ENCODE measurements at regions not wholly inside any gene's neighbourhood (a gene's known extent, or its start where the extent isn't known, plus 50 kb on each side); places are given as distances from the start of the nearest gene placed in this dataset.

GRCh38 chr3:106413683-106414082 lies 544.9 kb upstream of the CBLB start:
- ATAC-seq (no peak), DNase-seq (no peak)
- H3K9me3 ChIP-seq: no peaks in the 10 kb centered on the region
- H3K4me1 ChIP-seq: no peaks in the 10 kb centered on the region
- H3K27me3 ChIP-seq (ENCODE audit: insufficient read depth in 3 of 3, low read length in 2 of 3): no peaks in the 10 kb centered on the region
- WGBS, 3 donors: 95 to 97% (median 96%) methylated on average over 2 of the region's 2 CpGs
- no peaks in the 10 kb centered on the region for H3K36me3 ChIP-seq (ENCODE audit: insufficient read depth in 1 of 2, low read depth in 1 of 2)
- no peak for TF ChIP-seq CTCF (IDR thresholded peaks at IDR 0.05)
- intact Hi-C loops (cut with DNase I): no loop called here
- no peak overlapping the region for H3K4me3 ChIP-seq
- no peak overlapping the region for H3K27ac ChIP-seq

GRCh38 chr3:106420628-106421027 lies 551.8 kb upstream of the CBLB start:
- Histone ChIP-seq H3K36me3 (ENCODE audit: insufficient read depth in 1 of 2, low read depth in 1 of 2) (no peaks in the 10 kb centered on the region), H3K27me3 (ENCODE audit: insufficient read depth in 3 of 3, low read length in 2 of 3) (no peaks in the 10 kb centered on the region), H3K9me3 (no peaks in the 10 kb centered on the region), H3K27ac (no peak overlapping the region), H3K4me3 (no peak overlapping the region), H3K4me1 (no peaks in the 10 kb centered on the region)
- no peak for TF ChIP-seq CTCF (IDR thresholded peaks at IDR 0.05)
- DNase-seq (no peak), ATAC-seq (no peak)
- 45 to 62% (median 46%) methylated on average over 2 of the region's 2 CpGs for WGBS, 3 donors
- intact Hi-C loops (cut with DNase I): no loop called here

GRCh38 chr3:106421426-106421825 lies 552.6 kb upstream of the CBLB start:
- 84 to 93% (median 90%) methylated on average over 1 of the region's 1 CpG for WGBS, 3 donors
- Histone ChIP-seq H3K36me3 (ENCODE audit: insufficient read depth in 1 of 2, low read depth in 1 of 2) (no peaks in the 10 kb centered on the region), H3K27ac (no peak overlapping the region), H3K9me3 (no peaks in the 10 kb centered on the region), H3K27me3 (ENCODE audit: insufficient read depth in 3 of 3, low read length in 2 of 3) (no peaks in the 10 kb centered on the region), H3K4me3 (no peak overlapping the region), H3K4me1 (no peaks in the 10 kb centered on the region)
- intact Hi-C loops (cut with DNase I): no loop called here
- no peak for ATAC-seq
- no peak for TF ChIP-seq CTCF (IDR thresholded peaks at IDR 0.05)
- no peak for DNase-seq

- no peak for DNase-seq
- Histone ChIP-seq H3K4me3 (no peak overlapping the region), H3K27ac (no peak overlapping the region), H3K27me3 (ENCODE audit: insufficient read depth in 3 of 3, low read length in 2 of 3) (no peaks in the 10 kb centered on the region), H3K9me3 (no peaks in the 10 kb centered on the region), H3K4me1 (no peaks in the 10 kb centered on the region), H3K36me3 (ENCODE audit: insufficient read depth in 1 of 2, low read depth in 1 of 2) (no peaks in the 10 kb centered on the region)
- intact Hi-C loops (cut with DNase I): no loop called here
- TF ChIP-seq CTCF (IDR thresholded peaks at IDR 0.05): no peak
- ATAC-seq: no peak
Observed at GRCh38 chr3:106421909-106422308, 553.1 kb upstream of the CBLB start.

GRCh38 chr3:106423321-106424225 lies 554.8 kb upstream of the CBLB start:
- TF ChIP-seq CTCF (IDR thresholded peaks at IDR 0.05): no peak
- H3K9me3 ChIP-seq: no peaks in the 10 kb centered on the region
- DNase-seq (no peak), ATAC-seq (no peak)
- intact Hi-C loops (cut with DNase I): no loop called here
- no peaks in the 10 kb centered on the region for H3K27me3 ChIP-seq (ENCODE audit: insufficient read depth in 3 of 3, low read length in 2 of 3)
- no peak overlapping the region for H3K4me3 ChIP-seq
- no peak overlapping the region for H3K27ac ChIP-seq
- H3K36me3 ChIP-seq (ENCODE audit: insufficient read depth in 1 of 2, low read depth in 1 of 2): no peaks in the 10 kb centered on the region
- whole genome bisulfite sequencing, 3 donors: 72 to 75% (median 74%) methylated on average over 7 of the region's 7 CpGs
- no peaks in the 10 kb centered on the region for H3K4me1 ChIP-seq
